GM12864 (cell line): ENCODE measurements at regions not wholly inside any gene's neighbourhood (a gene's known extent, or its start where the extent isn't known, plus 50 kb on each side); places are given as distances from the start of the nearest gene placed in this dataset.

ENCODE experiments used
- DNase-seq: peaks from one replicate; pipeline ENCODE4 v3.0.0-alpha.2; 2011; ENCODE audit warnings: low read depth
- H3K4me3 ChIP-seq: 2 replicates; pipeline ENCODE4 v1.5.1; 2011; ENCODE audit warnings: mild to moderate bottlenecking, low read depth, low read length, control low read depth
- CTCF ChIP-seq: IDR thresholded peaks from 2 replicates; pipeline ENCODE4 v1.5.1; 2011; ENCODE audit warnings: low read depth, mild to moderate bottlenecking, moderate library complexity, low read length, control low read depth, inconsistent platforms; ENCODE audit errors: missing control alignments

- no peak for TF ChIP-seq CTCF
- no peak for DNase-seq
- no peak overlapping the region for H3K4me3 ChIP-seq
Observed at GRCh38 chr5:4053136-4053535, 457.5 kb downstream of the IRX1 start.

GRCh38 chr5:4054092-4054491 is 458.5 kb downstream of the IRX1 start:
- no peak for DNase-seq
- H3K4me3 ChIP-seq = no peak overlapping the region
- TF ChIP-seq CTCF = no peak

GRCh38 chr5:4058899-4059298 is 463.3 kb downstream of the IRX1 start:
- DNase-seq = no peak
- TF ChIP-seq CTCF = no peak
- H3K4me3 ChIP-seq = no peak overlapping the region

- H3K4me3 ChIP-seq = no peak overlapping the region
- DNase-seq = no peak
- no peak for TF ChIP-seq CTCF
Observed at GRCh38 chr5:4065472-4066320, 470.1 kb downstream of the IRX1 start.

- DNase-seq = no peak
- TF ChIP-seq CTCF = no peak
- H3K4me3 ChIP-seq = no peak overlapping the region
Observed at GRCh38 chr5:4068171-4068570, 472.5 kb downstream of the IRX1 start.

- DNase-seq = no peak
- no peak overlapping the region for H3K4me3 ChIP-seq
- TF ChIP-seq CTCF = no peak
Observed at GRCh38 chr5:4078544-4078943, 482.9 kb downstream of the IRX1 start.

GRCh38 chr5:4079831-4080230 is 484.2 kb downstream of the IRX1 start:
- DNase-seq = no peak
- H3K4me3 ChIP-seq = no peak overlapping the region
- TF ChIP-seq CTCF = no peak
